HepG2 (cell line): ENCODE measurements at regions not wholly inside any gene's neighbourhood (a gene's known extent, or its start where the extent isn't known, plus 50 kb on each side); places are given as distances from the start of the nearest gene placed in this dataset.
"Not testable (repeated sequence)": the region's sequence is repeated elsewhere in the genome, so short reads cannot be mapped to it uniquely, and the experiment has no call there.

Source experiments
- ATAC-seq: fragments of 200-7000 bp; cut with Tn5 transposase; 3 replicates; pipeline ENCODE4 v1.9.1; 2020; ENCODE audit warnings: mild to moderate bottlenecking, moderate library complexity
- BruUV-seq: library from RNA; stranded (reverse); fragments of 400-500 nt; replicated peaks from 2 replicates; lab custom pipeline; 2021; lab: Mats Ljungman, UMichigan
- CTCF ChIA-PET: fragments of 300-600 bp; formaldehyde crosslinking; extraction: SDS; loops from one replicate; lab custom pipeline; 2021; ENCODE audit warnings: low total read pairs, inconsistent platforms, low intra/inter-chr PET ratio; lab: Yijun Ruan, JAX
- POLR2A ChIA-PET: fragments of 350-600 bp; sonication (Branson Sonifier 250); formaldehyde crosslinking; loops from one replicate; lab custom pipeline; 2020; ENCODE audit warnings: antibody characterized with exemption, inconsistent platforms; lab: Yijun Ruan, JAX
- DNase-seq: peaks from one replicate; pipeline ENCODE4 v3.0.0-alpha.2; 2015; ENCODE audit warnings: low spot score
- FAIRE-seq: peaks from 3 replicates; lab custom pipeline; 2011; peaks lifted over from hg19 to GRCh38; lab: Jason Lieb, UNC
- H2AFZ ChIP-seq: one replicate; pipeline ENCODE4 v1.6.1; 2011; ENCODE audit warnings: low read length, inconsistent platforms
- H3K27ac ChIP-seq: fragments of 300-600 bp; 3 replicates; pipeline ENCODE4 v1.8.0; 2011; ENCODE audit warnings: mixed run types, mild to moderate bottlenecking, mixed read lengths, low read length, inconsistent platforms; ENCODE audit not compliant: insufficient read depth; ENCODE audit errors: extremely low read length
- H3K27me3 ChIP-seq, 2 experiments: fragments of 200-600 bp in 1 of 2; 2 replicates in 1 of 2; 3 replicates in 1 of 2; pipeline versions ENCODE4 v1.6.0 to v1.8.0; 2011; ENCODE audit warnings: low read length in 2 of 2, mild to moderate bottlenecking in 2 of 2, moderate library complexity in 2 of 2, inconsistent platforms in 1 of 2; ENCODE audit not compliant: insufficient read depth in 2 of 2, control insufficient read depth in 1 of 2
- H3K36me3 ChIP-seq, 2 experiments: fragments of 200-600 bp in 1 of 2; replicated peaks in 1 of 2; 2 replicates in 1 of 2; 3 replicates in 1 of 2; pipeline versions ENCODE4 v1.5.1 to v1.8.0; 2011; ENCODE audit warnings: low read length in 2 of 2, inconsistent platforms in 1 of 2; ENCODE audit not compliant: insufficient read depth in 2 of 2, control insufficient read depth in 1 of 2
- H3K4me1 ChIP-seq: 2 replicates; pipeline ENCODE4 v1.5.1; 2012; ENCODE audit warnings: low read length, inconsistent platforms; ENCODE audit not compliant: insufficient read depth
- H3K4me2 ChIP-seq: 2 replicates; pipeline ENCODE4 v1.6.0; 2011; ENCODE audit warnings: low read depth, low read length, inconsistent platforms
- H3K4me3 ChIP-seq, 3 experiments: fragments of 200-600 bp in 1 of 3; sonication (generic), shearing (Covaris generic) in 1 of 3; replicated peaks in 1 of 3; 2 replicates each; pipeline ENCODE4 v1.5.1; 2011 to 2016; ENCODE audit warnings: low read length in 3 of 3, inconsistent platforms in 2 of 3, low read depth in 2 of 3, mild to moderate bottlenecking in 2 of 3, control low read depth in 1 of 3, mixed read lengths in 1 of 3; ENCODE audit not compliant: insufficient read depth in 1 of 3
- H3K79me2 ChIP-seq: one replicate; pipeline ENCODE4 v1.6.1; 2011; ENCODE audit warnings: low read length, inconsistent platforms; ENCODE audit not compliant: insufficient read depth
- H3K9ac ChIP-seq: 2 replicates; pipeline ENCODE4 v1.6.0; 2011; ENCODE audit warnings: mild to moderate bottlenecking, low read depth, low read length, inconsistent platforms; ENCODE audit not compliant: insufficient read depth
- H3K9me3 ChIP-seq: 2 replicates; pipeline ENCODE4 v1.5.1; 2012; ENCODE audit warnings: mild to moderate bottlenecking, low read length
- H4K20me1 ChIP-seq: 2 replicates; pipeline ENCODE4 v1.6.0; 2011; ENCODE audit warnings: inconsistent platforms, mild to moderate bottlenecking, low read length, moderate library complexity; ENCODE audit not compliant: insufficient read depth
- ARID2 ChIP-seq: sonication (generic); formaldehyde crosslinking; IDR thresholded peaks from 2 replicates; pipeline ENCODE4 v1.8.1; 2022; ENCODE audit warnings: mild to moderate bottlenecking, missing genetic modification reagents, borderline replicate concordance
- KAT2B ChIP-seq: fragments of 150-350 bp; IDR thresholded peaks from 2 replicates; pipeline ENCODE4 v1.6.1; 2014; ENCODE audit warnings: low read depth, low read length, borderline replicate concordance
- PLSCR1 ChIP-seq: sonication (generic); formaldehyde crosslinking; IDR thresholded peaks from 2 replicates; pipeline ENCODE4 v1.5.0; 2020; ENCODE audit warnings: missing genetic modification reagents, mild to moderate bottlenecking, borderline replicate concordance
- SAFB2 ChIP-seq: sonication (generic); formaldehyde crosslinking; IDR thresholded peaks from 2 replicates; pipeline ENCODE4 v1.5.1; 2020; ENCODE audit warnings: missing genetic modification reagents, low read depth, mild to moderate bottlenecking, borderline replicate concordance
- ZFP36L2 ChIP-seq: sonication (generic); formaldehyde crosslinking; IDR thresholded peaks from 2 replicates; pipeline ENCODE4 v1.4.0; 2020; ENCODE audit warnings: missing genetic modification reagents
- ZFP90 ChIP-seq: sonication (generic); formaldehyde crosslinking; IDR thresholded peaks from 2 replicates; pipeline ENCODE4 v1.8.0; 2022; ENCODE audit warnings: missing genetic modification reagents, mild to moderate bottlenecking, inconsistent platforms, borderline replicate concordance
- ZNF124 ChIP-seq: sonication (generic); formaldehyde crosslinking; IDR thresholded peaks from 2 replicates; pipeline ENCODE4 v1.4.0; 2020; ENCODE audit warnings: missing genetic modification reagents
- ZSCAN25 ChIP-seq: sonication (generic); formaldehyde crosslinking; IDR thresholded peaks from 2 replicates; pipeline ENCODE4 v1.8.0; 2022; ENCODE audit warnings: mild to moderate bottlenecking, missing genetic modification reagents
- WGBS: methylation state at CpG from one replicate; pipeline ENCODE4 v1.1.6; 2017; ENCODE audit warnings: low lambda C conversion rate; 5-methylcytosine and 5-hydroxymethylcytosine counted together
- in situ Hi-C: cut with HindIII; loops from 2 replicates; pipeline ENCODE4 v1.10.0; 2017; ENCODE audit warnings: low pct_unique_long_range_greater_than_20kb; ENCODE audit not compliant: extremely low pct_ligation_motif_present
- intact Hi-C: fragments of 100-400 bp; cut with micrococcal nuclease; formaldehyde crosslinking; loops from one replicate; pipeline ENCODE4 v1.10.0; 2022; ENCODE audit not compliant: unreplicated experiment
- TF ChIP-seq, protein P1 (sequence below): IDR thresholded peaks from 2 replicates; pipeline ENCODE4 v1.6.1; 2016; ENCODE audit warnings: missing biosample characterization, missing genetic modification reagents, low read depth
- TF ChIP-seq, protein P2 (sequence below): IDR thresholded peaks from 2 replicates; pipeline ENCODE4 v1.6.1; 2012; ENCODE audit warnings: low read depth, low read length, improper control_type of control experiment

DNA sequence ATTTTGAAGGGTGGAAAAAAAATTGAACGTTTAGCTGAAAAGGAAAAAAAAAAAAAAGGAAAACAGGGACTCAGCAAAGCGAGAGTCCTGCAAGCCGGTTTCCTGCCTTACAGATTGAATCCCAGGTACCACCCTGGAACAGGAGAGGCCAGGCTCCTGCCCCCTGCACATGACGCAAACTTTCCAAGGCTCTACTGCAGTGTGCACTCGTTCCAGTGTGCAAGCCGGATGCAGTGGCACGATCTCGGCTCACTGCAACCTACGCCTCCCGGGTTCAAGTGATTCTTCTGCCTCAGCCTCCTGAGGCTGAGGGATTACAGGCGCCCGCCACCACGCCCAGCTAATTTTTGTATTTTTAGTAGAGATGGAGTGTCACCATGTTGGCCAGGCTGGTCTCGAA is 618.7 kb upstream of the CDH10 start:
- intact Hi-C loops, POLR2A ChIA-PET: not testable (repeated sequence)

DNA sequence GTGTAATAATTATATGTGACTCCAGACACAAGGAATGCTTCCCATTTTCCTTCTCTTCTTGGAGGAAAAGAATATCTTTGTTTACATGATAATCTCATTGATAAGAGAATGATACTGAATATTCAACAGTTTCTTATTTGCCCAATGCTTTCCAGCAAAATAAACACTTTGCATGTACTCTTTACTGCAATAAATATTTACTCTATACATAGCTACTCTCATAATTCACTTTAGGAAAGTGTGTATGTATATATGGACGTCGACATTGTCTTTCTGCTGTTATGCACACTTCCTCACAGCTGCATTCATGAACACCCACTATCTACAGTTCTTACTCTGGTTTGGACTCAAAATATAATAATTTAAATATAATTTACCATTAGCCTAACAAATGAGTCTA is 617.4 kb upstream of the CDH10 start:
- no peak overlapping the region for H3K9ac ChIP-seq

More for the DNA sequence above, 618.7 kb upstream of the CDH10 start:
- H3K27me3 ChIP-seq, BruUV-seq, in situ Hi-C loops, CTCF ChIA-PET, H2AFZ ChIP-seq, H3K4me2 ChIP-seq, DNase-seq, H3K4me1 ChIP-seq, H4K20me1 ChIP-seq, H3K9ac ChIP-seq, H3K36me3 ChIP-seq, H3K4me3 ChIP-seq, ATAC-seq, FAIRE-seq, H3K27ac ChIP-seq, H3K79me2 ChIP-seq: not testable (repeated sequence)
- WGBS, result 21% methylated on average over 9 of the region's 14 CpGs
- peaks cover 12% of the 10 kb centered on the region for H3K9me3 ChIP-seq

More for the DNA sequence above, 617.4 kb upstream of the CDH10 start:
- no peak for FAIRE-seq
- Histone ChIP-seq H4K20me1 (no peaks in the 10 kb centered on the region), H3K27me3 (no peaks in the 10 kb centered on the region), H3K27ac (no peak overlapping the region), H3K9me3 (peaks cover 6% of the 10 kb centered on the region), H3K4me1 (no peaks in the 10 kb centered on the region), H3K4me2 (no peak overlapping the region)
- POLR2A ChIA-PET, result no interaction called here
- no TSS peak for BruUV-seq
- intact Hi-C loops, result no loop called here
- TF ChIP-seq, protein P1, sequence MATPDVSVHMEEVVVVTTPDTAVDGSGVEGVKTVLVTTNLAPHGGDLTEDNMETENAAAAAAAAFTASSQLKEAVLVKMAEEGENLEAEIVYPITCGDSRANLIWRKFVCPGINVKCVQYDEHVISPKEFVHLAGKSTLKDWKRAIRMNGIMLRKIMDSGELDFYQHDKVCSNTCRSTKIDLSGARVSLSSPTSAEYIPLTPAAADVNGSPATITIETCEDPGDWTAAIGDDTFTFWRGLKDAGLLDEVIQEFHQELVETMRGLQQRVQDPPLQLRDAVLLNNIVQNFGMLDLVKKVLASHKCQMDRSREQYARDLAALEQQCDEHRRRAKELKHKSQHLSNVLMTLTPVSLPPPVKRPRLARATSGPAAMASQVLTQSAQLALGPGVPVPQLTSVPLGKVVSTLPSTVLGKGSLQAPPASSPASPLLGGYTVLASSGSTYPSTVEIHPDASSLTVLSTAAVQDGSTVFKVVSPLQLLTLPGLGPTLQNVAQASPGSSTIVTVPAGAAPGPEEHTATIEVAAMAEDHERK, result no peak
- TF ChIP-seq ZFP90 (CRISPR knock-in tag) (no peak), ARID2 (CRISPR knock-in tag) (no peak), ZFP36L2 (no peak), SAFB2 (CRISPR knock-in tag) (no peak), ZSCAN25 (CRISPR knock-in tag) (no peak), KAT2B (no peak), PLSCR1 (CRISPR knock-in tag) (no peak), ZNF124 (no peak)
- TF ChIP-seq, protein P2, sequence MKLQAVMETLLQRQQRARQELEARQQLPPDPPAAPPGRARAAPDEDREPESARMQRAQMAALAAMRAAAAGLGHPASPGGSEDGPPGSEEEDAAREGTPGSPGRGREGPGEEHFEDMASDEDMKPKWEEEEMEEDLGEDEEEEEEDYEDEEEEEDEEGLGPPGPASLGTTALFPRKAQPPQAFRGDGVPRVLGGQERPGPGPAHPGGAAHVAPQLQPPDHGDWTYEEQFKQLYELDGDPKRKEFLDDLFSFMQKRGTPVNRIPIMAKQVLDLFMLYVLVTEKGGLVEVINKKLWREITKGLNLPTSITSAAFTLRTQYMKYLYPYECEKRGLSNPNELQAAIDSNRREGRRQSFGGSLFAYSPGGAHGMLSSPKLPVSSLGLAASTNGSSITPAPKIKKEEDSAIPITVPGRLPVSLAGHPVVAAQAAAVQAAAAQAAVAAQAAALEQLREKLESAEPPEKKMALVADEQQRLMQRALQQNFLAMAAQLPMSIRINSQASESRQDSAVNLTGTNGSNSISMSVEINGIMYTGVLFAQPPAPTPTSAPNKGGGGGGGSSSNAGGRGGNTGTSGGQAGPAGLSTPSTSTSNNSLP, result no peak
- TF ChIP-seq, all 625 proteins: peak for 0
- Histone ChIP-seq H3K4me3 (no peak overlapping the region), H3K79me2 (no peaks in the 10 kb centered on the region), H2AFZ (no peak overlapping the region), H3K36me3 (no peaks in the 10 kb centered on the region)
- WGBS, result 0% methylated on average over 2 of the region's 2 CpGs
- DNase-seq (no peak), ATAC-seq (no peak)
- in situ Hi-C loops, result no loop called here
- CTCF ChIA-PET, result no interaction called here
